GM06990 (cell line): ENCODE measurements at regions not wholly inside any gene's neighbourhood (a gene's known extent, or its start where the extent isn't known, plus 50 kb on each side); places are given as distances from the start of the nearest gene placed in this dataset.

Experiments
- DNase-seq: peaks from one replicate; pipeline ENCODE4 v3.0.0-alpha.2; 2011; ENCODE audit not compliant: insufficient read length; ENCODE audit errors: extremely low read depth
- H3K27me3 ChIP-seq: replicated peaks from 2 replicates; pipeline ENCODE4 v1.6.0; 2011; ENCODE audit warnings: low read length; ENCODE audit not compliant: control insufficient read depth, insufficient read depth
- H3K36me3 ChIP-seq: 2 replicates; pipeline ENCODE4 v1.5.1; 2011; ENCODE audit warnings: low read length; ENCODE audit not compliant: control insufficient read depth, insufficient read depth
- H3K4me3 ChIP-seq: replicated peaks from 2 replicates; pipeline ENCODE4 v1.5.1; 2011; ENCODE audit warnings: low read depth, mild to moderate bottlenecking, control low read depth, low read length
- CTCF ChIP-seq: IDR thresholded peaks from 2 replicates; pipeline ENCODE4 v1.5.1; 2011; ENCODE audit warnings: low read length, control low read depth, mild to moderate bottlenecking, inconsistent platforms; ENCODE audit not compliant: insufficient read depth, poor library complexity, severe bottlenecking

DNA sequence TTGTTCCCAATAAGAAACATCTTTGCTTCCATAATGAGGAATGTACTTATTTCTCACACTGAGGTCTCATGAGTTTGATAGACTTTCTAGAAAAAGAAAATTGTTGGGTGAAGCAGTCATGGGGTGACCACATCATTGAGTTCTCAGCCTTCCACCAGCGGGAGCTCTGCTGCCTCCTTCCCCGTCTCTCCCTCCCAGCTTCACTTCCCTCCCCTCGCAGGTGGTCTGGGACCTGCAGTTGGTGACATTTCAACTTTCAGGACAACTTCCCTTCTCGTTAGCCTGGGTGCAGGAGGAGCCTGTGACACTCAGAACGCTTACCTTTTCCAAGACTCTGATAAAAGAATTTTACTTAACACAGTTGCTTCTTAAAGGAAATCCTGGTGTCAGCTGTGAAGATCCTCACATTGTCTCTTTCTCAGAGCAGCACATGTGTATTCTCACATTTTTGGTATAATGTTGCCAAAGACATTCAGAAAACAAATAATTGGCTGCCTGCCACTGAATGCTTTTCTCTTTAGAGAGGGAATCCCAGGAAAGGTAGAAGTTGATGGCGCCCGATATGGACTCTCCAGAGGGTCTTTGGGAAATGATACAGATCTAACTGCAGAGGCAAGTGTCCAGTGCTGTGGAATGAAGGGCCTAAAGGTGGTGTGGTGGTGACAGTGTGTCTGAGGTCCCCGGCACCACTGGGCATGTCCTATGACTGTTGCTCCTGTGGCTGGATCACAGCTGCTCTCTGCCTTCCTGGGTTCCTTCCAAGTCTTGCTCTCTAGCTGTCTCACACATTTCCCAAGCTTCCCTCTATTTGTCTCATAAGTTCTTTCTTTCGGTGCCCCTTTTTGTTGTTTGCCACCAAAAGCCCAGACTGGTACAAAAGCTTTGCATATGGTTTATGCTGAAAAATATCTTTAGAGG is 238.1 kb downstream of the GAS1 start:
- H3K27me3 ChIP-seq = no peaks in the 10 kb centered on the region
- no peak for TF ChIP-seq CTCF
- no peaks in the 10 kb centered on the region for H3K36me3 ChIP-seq
- no peak for DNase-seq
- H3K4me3 ChIP-seq = no peak overlapping the region

GRCh38 chr9:86707932-86708510 is 239.3 kb downstream of the GAS1 start:
- no peaks in the 10 kb centered on the region for H3K36me3 ChIP-seq
- H3K27me3 ChIP-seq = no peaks in the 10 kb centered on the region
- H3K4me3 ChIP-seq = no peak overlapping the region
- no peak for TF ChIP-seq CTCF
- no peak for DNase-seq

GRCh38 chr9:86706391-86706790 is 240.9 kb downstream of the GAS1 start:
- no peak for TF ChIP-seq CTCF
- Histone ChIP-seq H3K36me3 (no peaks in the 10 kb centered on the region), H3K27me3 (no peaks in the 10 kb centered on the region), H3K4me3 (no peak overlapping the region)
- no peak for DNase-seq

DNA sequence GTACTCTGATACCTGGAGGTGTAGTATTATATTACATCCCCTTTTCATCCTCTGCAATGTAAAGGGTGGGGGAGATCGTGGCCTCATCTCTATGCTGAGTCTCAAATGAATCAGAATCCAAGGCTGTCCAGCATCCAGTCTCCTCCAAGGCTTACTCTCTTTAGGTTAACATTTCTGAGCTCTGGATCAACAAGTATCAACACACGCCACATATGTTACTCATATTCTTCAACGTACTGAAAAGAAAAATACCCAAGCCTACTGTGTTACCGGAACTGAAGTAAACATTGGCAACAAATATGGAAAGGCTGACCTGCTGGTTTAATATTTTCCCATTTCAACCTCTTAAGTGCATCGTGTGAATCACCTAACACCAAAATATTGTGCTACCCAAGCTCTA is 241.8 kb downstream of the GAS1 start:
- no peaks in the 10 kb centered on the region for H3K27me3 ChIP-seq
- no peaks in the 10 kb centered on the region for H3K36me3 ChIP-seq
- H3K4me3 ChIP-seq = no peak overlapping the region
- TF ChIP-seq CTCF = no peak
- no peak for DNase-seq

- DNase-seq = no peak
- no peaks in the 10 kb centered on the region for H3K27me3 ChIP-seq
- no peaks in the 10 kb centered on the region for H3K36me3 ChIP-seq
- no peak for TF ChIP-seq CTCF
- no peak overlapping the region for H3K4me3 ChIP-seq
These were observed 244.0 kb downstream of the GAS1 start for GRCh38 chr9:86703346-86703745.
